Activated CD8-positive, alpha-beta memory T cell treated with anti-CD3 and anti-CD28 coated beads, Interleukin-2, amount 50 U/mL, for 48 hours (primary cell): ENCODE measurements at regions not wholly inside any gene's neighbourhood (a gene's known extent, or its start where the extent isn't known, plus 50 kb on each side); places are given as distances from the start of the nearest gene placed in this dataset.

Source experiments
- DNase-seq: peaks from one replicate; pipeline ENCODE4 v3.0.0-alpha.2; 2020

- DNase-seq, result no peak
Measured at GRCh38 chr14:84789012-84789411, 740.9 kb upstream of the FLRT2 start.

DNA sequence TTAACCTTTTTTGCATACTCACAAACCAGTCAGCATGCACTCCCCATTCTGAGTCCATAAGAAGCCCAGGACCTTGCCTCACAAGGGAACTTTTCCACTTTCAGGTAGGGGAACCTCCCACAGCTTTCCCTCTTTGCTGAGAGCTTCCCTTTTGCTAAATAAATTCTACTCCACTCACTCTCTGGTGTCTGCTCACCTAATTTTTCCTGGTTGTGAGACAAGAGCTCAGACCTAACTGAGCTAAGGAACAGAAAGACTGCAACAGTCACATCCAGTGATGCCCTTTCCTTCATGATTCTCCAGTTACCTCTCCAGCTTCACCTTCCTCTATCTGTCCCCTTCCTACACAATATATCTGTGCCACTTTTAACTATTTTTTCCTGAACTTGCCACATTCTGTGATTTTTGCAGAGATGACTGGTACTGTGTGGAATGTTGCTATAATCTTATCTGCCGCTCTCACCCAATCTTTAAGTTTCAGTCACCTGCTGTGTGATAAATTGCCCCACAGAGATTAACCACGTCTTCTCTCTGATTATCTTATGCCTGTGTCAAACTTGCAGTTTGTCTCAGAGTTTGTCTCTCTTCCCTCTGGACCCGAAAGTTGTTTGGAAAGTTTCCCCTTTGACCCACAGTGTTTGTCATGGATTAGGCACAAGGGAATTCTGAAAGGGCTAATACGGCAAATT lies 737.1 kb upstream of the FLRT2 start:
- no peak for DNase-seq

DNA sequence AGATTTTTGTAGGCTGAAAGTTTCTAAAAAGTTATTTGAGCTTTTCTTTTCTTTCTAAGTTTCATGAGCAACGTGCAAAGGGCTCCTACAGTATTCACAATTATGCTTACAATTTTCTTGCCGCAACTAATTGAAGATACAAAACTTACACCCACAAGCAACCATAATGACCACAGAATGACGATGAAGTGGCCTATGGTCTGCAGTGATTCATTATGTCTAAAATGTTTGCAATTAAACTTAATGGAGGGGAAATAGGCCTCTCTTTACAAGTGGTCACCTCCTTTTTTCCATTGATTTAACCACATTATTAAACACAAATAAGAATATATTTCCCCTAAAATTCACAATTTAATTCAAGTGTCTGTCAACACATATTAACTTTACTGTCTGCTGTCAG lies 732.6 kb upstream of the FLRT2 start:
- no peak for DNase-seq

DNA sequence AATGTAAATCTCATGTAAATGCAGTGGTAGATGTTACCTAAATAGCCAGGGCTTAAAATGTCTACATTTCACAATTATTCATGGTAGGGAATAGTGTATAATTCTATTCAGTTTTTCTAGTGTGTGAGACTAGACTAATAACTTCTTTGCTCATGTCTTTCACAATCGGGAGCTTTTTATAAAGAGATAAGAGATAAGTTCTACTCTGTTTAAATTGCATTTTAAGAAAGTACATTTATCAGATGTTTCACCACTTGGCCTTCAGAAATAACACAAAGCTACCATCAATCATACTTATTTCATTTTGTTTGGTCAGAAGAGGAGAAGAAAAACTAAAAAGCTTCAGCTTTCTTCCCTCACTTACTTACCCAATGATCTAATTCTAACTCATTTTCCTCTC lies 725.5 kb upstream of the FLRT2 start:
- DNase-seq, result no peak

GRCh38 chr14:84804895-84805294 lies 725.0 kb upstream of the FLRT2 start:
- no peak for DNase-seq

DNA sequence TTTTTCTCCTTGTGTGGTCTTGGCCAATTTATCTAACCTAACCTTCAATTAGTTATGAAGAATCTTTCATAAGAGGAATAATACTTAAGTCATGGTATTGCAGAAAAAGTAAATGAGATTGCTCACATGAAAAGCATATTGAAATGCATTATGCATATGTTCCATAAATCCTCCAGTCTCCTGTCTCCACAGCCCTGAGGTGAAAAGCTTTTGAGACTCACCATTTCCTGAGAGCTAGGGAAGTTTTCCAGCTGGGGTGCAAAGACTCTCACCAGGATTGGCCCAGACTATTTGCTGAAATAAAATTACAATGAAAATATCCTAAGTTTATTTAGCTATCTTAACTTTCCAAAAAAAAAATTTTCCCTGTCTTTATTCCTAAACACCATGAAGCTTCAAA lies 723.8 kb upstream of the FLRT2 start:
- DNase-seq, result no peak

GRCh38 chr14:84806622-84807021 lies 723.3 kb upstream of the FLRT2 start:
- no peak for DNase-seq

DNA sequence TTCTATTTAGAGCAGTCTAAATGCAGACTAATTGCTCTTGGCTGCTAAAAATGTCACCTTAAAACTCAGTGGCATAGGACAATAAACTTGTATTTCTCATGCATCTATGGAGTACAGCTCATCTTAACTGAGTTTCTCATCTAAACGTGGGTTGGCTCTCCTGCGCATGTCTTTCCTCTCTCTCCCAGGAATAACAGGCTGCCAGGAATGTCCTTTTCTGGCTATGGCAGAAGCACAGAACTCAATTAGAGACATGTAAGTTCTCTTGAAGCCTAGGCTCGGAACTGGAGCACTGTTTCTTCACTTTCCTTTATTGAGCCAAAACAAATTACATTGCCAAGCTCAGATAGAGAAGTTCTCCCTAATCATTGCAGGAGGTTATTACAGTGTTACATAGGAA lies 722.3 kb upstream of the FLRT2 start:
- no peak for DNase-seq

DNA sequence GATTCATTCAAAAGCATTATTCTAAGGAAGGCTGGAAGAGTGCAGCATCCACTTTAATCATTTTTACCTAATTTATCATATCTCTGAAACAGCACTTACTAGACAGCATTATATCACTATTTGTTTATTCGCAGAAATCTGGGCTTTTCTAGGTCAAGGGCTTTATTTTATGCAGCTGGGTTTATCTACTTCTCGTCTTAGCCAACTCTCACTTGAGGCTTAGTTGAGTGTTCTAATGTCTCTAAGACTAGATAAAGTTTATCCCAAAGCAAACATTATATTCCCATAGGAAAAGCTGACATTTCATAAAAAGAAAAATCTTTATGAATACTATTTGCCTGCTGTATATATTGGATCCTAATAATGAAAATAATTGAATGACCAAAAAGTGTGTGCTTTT lies 720.8 kb upstream of the FLRT2 start:
- no peak for DNase-seq

DNA sequence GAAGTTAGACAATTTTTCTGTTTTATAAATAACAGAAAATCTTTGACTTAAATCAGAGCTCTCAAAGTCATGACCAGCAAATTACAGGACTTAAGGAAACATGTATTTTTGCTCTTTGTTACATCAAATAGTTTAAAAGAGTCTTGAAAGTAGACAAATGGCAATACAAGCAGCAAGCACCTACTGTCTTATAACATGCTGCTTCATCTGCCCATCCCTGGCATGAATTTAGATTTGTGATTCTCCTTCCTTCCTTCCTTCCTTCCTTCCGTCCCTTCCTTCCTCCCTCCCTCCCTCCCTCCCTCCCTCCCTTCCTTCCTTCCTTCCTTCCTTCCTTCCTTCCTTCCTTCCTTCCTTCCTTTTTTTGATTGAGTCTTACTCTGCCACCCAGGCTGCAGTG lies 715.6 kb upstream of the FLRT2 start:
- DNase-seq, result no peak

GRCh38 chr14:84819528-84819927 lies 710.4 kb upstream of the FLRT2 start:
- DNase-seq, result no peak

DNA sequence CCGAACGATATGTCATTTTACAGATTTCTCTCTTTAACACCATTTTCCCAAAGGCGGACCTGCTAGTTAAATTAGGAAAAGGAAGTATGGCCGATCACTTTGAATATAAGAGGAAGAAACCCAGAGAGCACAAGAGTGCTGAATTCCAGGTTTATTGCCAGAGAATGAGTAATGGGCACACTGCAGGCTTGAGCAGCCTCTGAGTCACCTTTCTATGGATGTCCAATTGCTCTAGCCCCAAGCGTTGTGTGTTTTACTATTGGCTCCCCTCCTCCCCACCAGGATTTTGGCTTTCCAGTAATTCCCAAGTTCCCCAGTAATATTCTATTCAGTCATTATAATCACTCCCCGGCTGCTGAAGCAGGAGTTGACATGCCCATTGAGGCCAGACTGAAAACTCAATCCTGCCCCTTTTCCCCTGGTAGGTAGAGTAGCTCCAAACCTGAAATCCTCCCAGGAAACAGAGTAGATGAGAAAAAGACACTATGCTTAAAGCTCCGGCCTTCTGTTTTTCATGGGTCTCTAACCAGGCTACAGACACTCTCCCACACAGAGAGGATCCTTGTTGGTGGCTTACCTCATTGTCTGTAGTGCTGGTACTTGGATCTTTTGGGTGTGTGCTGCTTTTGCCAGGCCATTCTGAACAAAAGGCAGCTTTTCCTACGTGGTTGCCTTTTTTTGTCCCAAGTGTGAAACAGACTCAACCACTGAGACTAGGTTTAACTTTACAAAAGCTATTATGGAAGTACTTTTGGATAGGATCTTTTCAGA lies 704.3 kb upstream of the FLRT2 start:
- no peak for DNase-seq

DNA sequence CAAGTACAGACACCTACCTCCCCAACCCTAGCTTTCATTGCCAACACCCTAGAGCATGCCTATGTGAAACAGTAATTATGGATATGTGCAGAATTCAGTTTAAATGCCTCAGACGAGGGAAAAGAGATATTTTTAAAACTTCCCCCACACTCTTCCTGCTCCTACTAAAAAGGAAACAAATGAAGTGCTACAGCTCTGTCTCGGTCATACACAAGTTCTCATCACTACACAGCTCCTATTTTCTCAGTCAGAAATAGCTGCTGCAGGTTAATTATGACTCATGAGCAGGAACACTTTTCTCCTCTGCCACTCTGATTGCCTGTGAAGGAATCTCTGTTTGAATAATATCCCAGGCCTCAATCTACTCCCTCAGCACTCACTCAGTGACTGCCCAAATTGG lies 703.6 kb upstream of the FLRT2 start:
- DNase-seq, result no peak

DNA sequence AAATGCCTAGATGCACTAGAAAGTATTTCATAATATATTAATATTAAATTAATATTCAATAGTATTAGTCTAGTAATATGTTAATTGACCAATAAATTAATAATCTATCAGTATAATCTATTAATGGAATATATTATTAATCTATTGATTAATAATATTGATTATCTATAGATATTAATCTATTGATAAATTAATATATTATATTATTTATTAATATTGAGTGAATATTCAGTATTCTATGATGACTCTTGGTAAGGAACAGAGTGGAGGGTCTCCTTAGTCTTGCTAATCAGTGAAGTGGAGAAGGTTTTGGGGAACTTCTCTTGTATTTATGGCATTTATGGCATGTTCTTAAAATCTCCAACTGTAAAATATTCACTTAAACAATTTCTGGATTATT lies 679.3 kb upstream of the FLRT2 start:
- no peak for DNase-seq

GRCh38 chr14:84856751-84857534 lies 673.0 kb upstream of the FLRT2 start:
- no peak for DNase-seq

GRCh38 chr14:84857571-84857970 lies 672.4 kb upstream of the FLRT2 start:
- DNase-seq, result no peak

DNA sequence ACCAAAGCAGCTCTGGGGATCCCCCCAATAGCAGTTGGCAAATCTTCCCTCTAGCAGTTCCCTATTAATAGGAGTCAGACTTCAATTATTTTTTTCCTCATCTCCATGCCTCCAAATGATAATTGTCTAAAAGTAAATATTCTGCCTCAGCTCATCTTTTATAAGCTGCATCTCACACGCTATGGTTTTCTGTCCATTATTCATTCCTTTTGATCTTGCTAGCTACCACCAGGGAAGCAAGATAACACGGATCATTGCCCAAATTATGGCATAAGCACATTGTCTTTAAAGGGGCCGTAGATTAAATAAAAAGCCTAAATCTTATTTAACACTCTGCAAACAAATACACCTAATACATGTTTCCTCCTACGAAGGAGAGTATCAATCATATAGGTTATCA lies 670.8 kb upstream of the FLRT2 start:
- no peak for DNase-seq

- DNase-seq, result no peak
Measured at GRCh38 chr14:84864548-84865271, 665.2 kb upstream of the FLRT2 start.

- no peak for DNase-seq
Measured at GRCh38 chr14:84871734-84872133, 658.2 kb upstream of the FLRT2 start.

GRCh38 chr14:84874436-84874835 lies 655.5 kb upstream of the FLRT2 start:
- DNase-seq, result no peak

DNA sequence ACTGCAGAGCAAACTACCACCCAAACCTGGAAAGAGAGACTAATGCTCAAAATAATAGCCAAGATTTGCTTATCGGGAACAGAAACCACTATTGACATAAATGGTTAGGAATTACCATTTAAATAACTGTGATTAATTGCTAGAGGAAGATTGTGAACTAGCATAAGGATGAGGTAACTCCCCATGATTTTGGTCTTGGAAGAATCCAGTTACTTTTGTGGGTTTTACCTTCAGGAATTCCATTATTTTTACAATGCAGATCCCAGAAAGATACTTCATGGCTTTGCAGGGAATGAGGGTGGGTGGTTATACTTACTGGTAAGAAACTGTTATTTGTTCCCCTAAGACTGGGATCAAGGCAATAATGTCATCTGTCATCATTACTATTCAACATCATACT lies 652.9 kb upstream of the FLRT2 start:
- DNase-seq, result no peak

DNA sequence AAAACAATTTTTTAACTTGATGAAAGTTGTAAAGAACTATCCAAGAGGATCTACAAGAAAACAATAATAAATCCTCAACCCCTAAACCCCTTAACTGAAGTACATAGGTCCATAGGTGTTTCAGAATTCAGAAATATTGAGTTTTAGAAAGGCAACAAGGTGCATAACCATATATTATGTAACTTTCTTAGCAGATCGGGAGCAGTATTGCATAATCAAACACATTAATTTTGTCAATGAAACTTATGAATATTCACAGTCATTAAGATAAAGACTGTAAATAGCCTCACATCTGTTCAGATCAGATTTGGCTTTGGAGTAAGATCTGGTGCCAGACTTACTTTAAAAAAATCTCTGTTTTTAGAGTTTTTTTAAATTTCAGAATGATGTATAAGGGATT lies 647.1 kb upstream of the FLRT2 start:
- no peak for DNase-seq

DNA sequence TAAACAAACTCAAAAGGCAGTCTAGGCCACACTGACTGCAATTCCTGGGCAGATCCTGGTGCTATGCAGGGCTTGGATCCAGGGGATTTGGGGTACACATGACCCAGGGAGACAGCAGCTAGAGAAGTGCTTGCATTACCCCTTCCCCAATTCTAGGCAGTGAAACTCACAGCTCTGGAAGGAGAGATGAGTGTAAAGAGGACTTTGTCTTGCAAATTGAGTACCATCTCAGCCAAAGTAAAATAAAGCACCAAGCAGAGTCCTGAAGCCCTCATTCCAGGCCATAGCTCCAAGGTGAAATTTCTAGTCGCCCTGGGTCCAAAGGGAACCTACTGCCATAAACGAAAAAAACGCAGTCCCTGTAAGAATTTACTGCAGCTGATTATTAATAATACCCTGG lies 644.9 kb upstream of the FLRT2 start:
- DNase-seq, result no peak
